IPS-18a (cell line): ENCODE measurements at regions not wholly inside any gene's neighbourhood (a gene's known extent, or its start where the extent isn't known, plus 50 kb on each side); places are given as distances from the start of the nearest gene placed in this dataset.

Experiments
- H3K27ac ChIP-seq: one replicate; pipeline ENCODE4 v1.5.1; 2013; ENCODE audit warnings: low read length
- H3K27me3 ChIP-seq: one replicate; pipeline ENCODE4 v1.6.1; 2013; ENCODE audit warnings: mild to moderate bottlenecking, low read length; ENCODE audit not compliant: control insufficient read depth, insufficient read depth
- H3K36me3 ChIP-seq: one replicate; pipeline ENCODE4 v1.6.1; 2013; ENCODE audit warnings: low read depth, low read length; ENCODE audit not compliant: control insufficient read depth
- H3K4me1 ChIP-seq: one replicate; pipeline ENCODE4 v1.6.1; 2013; ENCODE audit warnings: low read depth, low read length; ENCODE audit not compliant: control insufficient read depth
- H3K4me3 ChIP-seq: one replicate; pipeline ENCODE4 v1.5.1; 2013; ENCODE audit warnings: low read length
- H3K9ac ChIP-seq: one replicate; pipeline ENCODE4 v1.6.1; 2013; ENCODE audit warnings: mild to moderate bottlenecking, low read length, moderate library complexity
- H3K9me3 ChIP-seq: one replicate; pipeline ENCODE4 v1.6.1; 2013; ENCODE audit warnings: low read depth, low read length; ENCODE audit not compliant: control insufficient read depth

- H3K27ac ChIP-seq = no peak overlapping the region
- H3K4me3 ChIP-seq = no peak overlapping the region
- H3K36me3 ChIP-seq = no peaks in the 10 kb centered on the region
- no peaks in the 10 kb centered on the region for H3K27me3 ChIP-seq
- H3K4me1 ChIP-seq = no peaks in the 10 kb centered on the region
- H3K9me3 ChIP-seq = no peaks in the 10 kb centered on the region
- H3K9ac ChIP-seq = no peak overlapping the region
These were observed 105.5 kb upstream of the CPLX2 start for GRCh38 chr5:175765858-175766257.

GRCh38 chr5:175766963-175767362, 104.4 kb upstream of the CPLX2 start:
- Histone ChIP-seq H3K27me3 (peaks cover 8% of the 10 kb centered on the region), H3K4me3 (no peak overlapping the region), H3K9ac (no peak overlapping the region), H3K4me1 (no peaks in the 10 kb centered on the region), H3K27ac (no peak overlapping the region), H3K36me3 (no peaks in the 10 kb centered on the region), H3K9me3 (no peaks in the 10 kb centered on the region)

DNA sequence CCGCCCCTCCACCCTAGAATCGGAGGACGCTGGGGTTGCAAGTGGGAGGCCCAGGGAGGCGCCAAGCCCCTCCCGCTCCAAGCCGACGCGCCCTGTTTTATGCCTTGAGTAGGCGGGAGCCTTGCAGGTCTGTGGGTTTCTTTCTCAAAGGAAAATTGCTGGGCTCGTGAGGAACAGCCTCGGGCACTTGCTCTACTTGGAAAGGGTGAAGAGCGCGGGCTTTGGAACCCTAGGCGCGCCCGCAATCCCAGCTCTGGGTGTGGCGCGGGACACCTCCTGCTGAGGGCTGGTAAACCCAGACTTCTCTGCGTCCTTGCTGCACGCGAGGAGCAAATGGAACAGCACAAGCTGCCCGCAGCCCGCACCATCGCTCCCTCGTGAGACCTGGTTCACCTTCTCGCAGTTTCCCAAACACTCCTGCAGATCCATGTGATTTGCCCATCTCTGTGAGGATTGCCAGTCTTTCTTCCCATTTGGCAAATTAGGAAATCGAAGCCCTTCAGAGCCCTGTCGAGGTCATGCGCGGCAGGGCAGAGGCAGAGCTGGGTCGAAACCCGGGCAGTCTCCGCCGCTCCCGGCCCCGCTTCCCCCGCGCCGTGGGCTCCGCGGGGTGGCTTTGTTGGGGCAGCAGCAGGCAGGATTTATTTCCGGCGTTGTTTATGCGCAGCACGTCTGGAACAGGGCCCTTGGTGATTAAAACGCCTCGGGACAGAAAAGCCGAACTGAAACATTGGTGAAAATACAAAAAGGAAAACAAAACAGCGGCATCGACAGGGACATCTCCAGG, 98.4 kb upstream of the CPLX2 start:
- Histone ChIP-seq H3K4me1 (no peaks in the 10 kb centered on the region), H3K27me3 (peaks cover 32% of the 10 kb centered on the region), H3K4me3 (peak overlapping the region; percentile 45), H3K36me3 (no peaks in the 10 kb centered on the region), H3K27ac (no peak overlapping the region), H3K9me3 (no peaks in the 10 kb centered on the region), H3K9ac (no peak overlapping the region)

- Histone ChIP-seq H3K9ac (no peak overlapping the region), H3K4me3 (peak overlapping the region; percentile 45), H3K27ac (no peak overlapping the region), H3K27me3 (peaks cover 32% of the 10 kb centered on the region), H3K36me3 (no peaks in the 10 kb centered on the region), H3K4me1 (no peaks in the 10 kb centered on the region), H3K9me3 (no peaks in the 10 kb centered on the region)
These were observed 97.8 kb upstream of the CPLX2 start for GRCh38 chr5:175773534-175774070.

GRCh38 chr5:175775416-175775815, 96.0 kb upstream of the CPLX2 start:
- Histone ChIP-seq H3K9me3 (no peaks in the 10 kb centered on the region), H3K27ac (no peak overlapping the region), H3K4me1 (no peaks in the 10 kb centered on the region), H3K9ac (no peak overlapping the region), H3K27me3 (peaks cover 32% of the 10 kb centered on the region), H3K4me3 (no peak overlapping the region), H3K36me3 (no peaks in the 10 kb centered on the region)

GRCh38 chr5:175778951-175779503, 92.4 kb upstream of the CPLX2 start:
- Histone ChIP-seq H3K4me3 (no peak overlapping the region), H3K36me3 (no peaks in the 10 kb centered on the region), H3K9ac (no peak overlapping the region), H3K9me3 (no peaks in the 10 kb centered on the region), H3K27ac (no peak overlapping the region), H3K27me3 (peaks cover 4% of the 10 kb centered on the region), H3K4me1 (no peaks in the 10 kb centered on the region)

DNA sequence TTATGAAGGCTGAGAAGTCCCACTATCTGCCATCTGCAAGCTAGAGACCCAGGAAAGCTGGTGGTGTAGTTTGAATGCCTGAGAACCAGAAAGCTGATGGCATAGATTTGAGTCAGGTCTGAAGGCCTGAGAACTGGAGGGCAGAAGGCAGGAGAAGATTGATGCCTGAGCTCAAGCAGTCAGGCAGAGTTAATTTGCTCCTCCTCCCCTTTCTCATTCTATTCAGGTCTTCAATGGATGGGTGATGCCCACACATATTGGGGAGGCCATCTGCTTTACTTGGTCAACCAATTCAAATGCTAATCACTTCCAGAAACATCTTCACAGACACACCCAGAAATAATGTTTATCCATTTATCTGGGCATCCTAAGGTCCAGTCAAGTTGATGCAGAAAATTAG, 87.6 kb upstream of the CPLX2 start:
- no peaks in the 10 kb centered on the region for H3K27me3 ChIP-seq
- H3K9me3 ChIP-seq = no peaks in the 10 kb centered on the region
- H3K4me1 ChIP-seq = no peaks in the 10 kb centered on the region
- H3K36me3 ChIP-seq = no peaks in the 10 kb centered on the region
- H3K9ac ChIP-seq = no peak overlapping the region
- no peak overlapping the region for H3K4me3 ChIP-seq
- H3K27ac ChIP-seq = no peak overlapping the region

GRCh38 chr5:175784230-175784629, 87.1 kb upstream of the CPLX2 start:
- Histone ChIP-seq H3K4me3 (no peak overlapping the region), H3K9ac (no peak overlapping the region), H3K36me3 (no peaks in the 10 kb centered on the region), H3K4me1 (no peaks in the 10 kb centered on the region), H3K27ac (no peak overlapping the region), H3K9me3 (no peaks in the 10 kb centered on the region), H3K27me3 (no peaks in the 10 kb centered on the region)

GRCh38 chr5:175785681-175786080, 85.7 kb upstream of the CPLX2 start:
- H3K4me1 ChIP-seq = no peaks in the 10 kb centered on the region
- no peaks in the 10 kb centered on the region for H3K9me3 ChIP-seq
- H3K27me3 ChIP-seq = no peaks in the 10 kb centered on the region
- H3K27ac ChIP-seq = no peak overlapping the region
- H3K9ac ChIP-seq = no peak overlapping the region
- H3K4me3 ChIP-seq = no peak overlapping the region
- H3K36me3 ChIP-seq = no peaks in the 10 kb centered on the region

GRCh38 chr5:175788155-175788787, 83.1 kb upstream of the CPLX2 start:
- no peaks in the 10 kb centered on the region for H3K27me3 ChIP-seq
- no peaks in the 10 kb centered on the region for H3K9me3 ChIP-seq
- H3K4me3 ChIP-seq = no peak overlapping the region
- no peak overlapping the region for H3K9ac ChIP-seq
- no peaks in the 10 kb centered on the region for H3K4me1 ChIP-seq
- H3K27ac ChIP-seq = no peak overlapping the region
- H3K36me3 ChIP-seq = no peaks in the 10 kb centered on the region

DNA sequence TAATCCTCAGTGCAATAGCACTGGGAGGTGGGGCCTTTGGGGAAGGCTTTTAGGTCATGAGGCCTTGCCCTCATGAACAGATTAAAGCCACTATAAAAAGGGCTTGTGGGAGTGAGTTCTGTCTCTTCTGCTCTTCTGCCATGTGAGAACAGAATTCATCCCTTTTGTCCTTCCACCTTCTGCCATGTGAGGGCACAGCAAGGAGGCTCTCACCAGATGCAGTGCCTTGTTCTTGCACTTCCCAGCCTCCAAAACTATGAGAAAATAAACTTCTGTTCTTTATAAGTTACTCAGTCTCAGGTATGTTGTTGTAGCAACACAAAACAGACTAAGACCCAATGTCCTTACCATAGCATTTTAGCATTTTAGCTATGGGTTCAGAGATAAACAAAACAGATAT, 81.7 kb upstream of the CPLX2 start:
- Histone ChIP-seq H3K36me3 (no peaks in the 10 kb centered on the region), H3K27ac (no peak overlapping the region), H3K9ac (no peak overlapping the region), H3K27me3 (peaks cover 10% of the 10 kb centered on the region), H3K4me3 (no peak overlapping the region), H3K9me3 (no peaks in the 10 kb centered on the region), H3K4me1 (no peaks in the 10 kb centered on the region)
